NCI-H526 (cell line): ENCODE measurements at regions not wholly inside any gene's neighbourhood (a gene's known extent, or its start where the extent isn't known, plus 50 kb on each side); places are given as distances from the start of the nearest gene placed in this dataset.

Experiments used
- DNase-seq, 2 experiments: peaks; one replicate each; lab custom pipeline; 2025; lab: John Stamatoyannopoulos, UW

DNA sequence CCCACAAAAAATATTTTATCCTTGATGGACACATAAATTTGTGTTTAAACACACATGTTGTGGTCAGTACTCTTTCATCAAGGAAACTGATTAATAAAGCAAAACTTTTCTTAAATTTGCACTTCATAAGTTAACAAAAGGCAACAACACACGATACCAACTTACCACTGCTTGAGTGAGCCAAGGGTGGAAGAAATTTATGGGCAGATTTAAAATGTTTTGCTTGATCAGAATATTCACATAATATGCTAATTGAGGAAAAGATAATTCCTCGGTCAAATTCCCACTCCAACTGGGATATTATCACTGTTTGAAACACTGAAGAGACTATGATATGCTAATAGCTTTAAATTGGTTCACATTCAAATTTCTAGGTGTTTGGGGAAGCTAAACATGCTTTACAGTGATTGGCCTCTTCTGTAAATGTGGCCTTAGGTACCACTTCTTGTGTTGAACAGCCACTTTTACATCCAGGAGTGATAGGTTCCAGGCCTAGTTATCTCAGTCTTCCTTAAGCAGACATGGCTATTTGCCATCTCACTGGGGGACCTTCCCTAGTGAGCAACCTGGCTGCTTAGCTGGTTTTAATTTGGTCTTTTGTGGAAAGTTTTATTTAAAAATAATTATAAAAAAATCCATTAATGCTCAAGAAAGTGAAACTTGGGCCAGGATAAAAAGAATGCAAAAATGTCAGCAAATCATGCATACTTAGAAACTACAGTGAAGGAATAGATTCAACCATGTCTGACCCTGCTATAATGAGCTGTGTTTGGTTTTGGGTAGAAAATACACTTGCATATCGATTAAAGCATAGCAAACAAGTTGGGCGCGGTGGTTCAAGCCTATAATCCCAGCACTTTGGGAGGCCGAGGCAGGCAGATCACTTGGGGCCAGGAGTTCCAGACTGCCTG is 221.2 kb upstream of the MAP3K7 start:
- no peak for DNase-seq

DNA sequence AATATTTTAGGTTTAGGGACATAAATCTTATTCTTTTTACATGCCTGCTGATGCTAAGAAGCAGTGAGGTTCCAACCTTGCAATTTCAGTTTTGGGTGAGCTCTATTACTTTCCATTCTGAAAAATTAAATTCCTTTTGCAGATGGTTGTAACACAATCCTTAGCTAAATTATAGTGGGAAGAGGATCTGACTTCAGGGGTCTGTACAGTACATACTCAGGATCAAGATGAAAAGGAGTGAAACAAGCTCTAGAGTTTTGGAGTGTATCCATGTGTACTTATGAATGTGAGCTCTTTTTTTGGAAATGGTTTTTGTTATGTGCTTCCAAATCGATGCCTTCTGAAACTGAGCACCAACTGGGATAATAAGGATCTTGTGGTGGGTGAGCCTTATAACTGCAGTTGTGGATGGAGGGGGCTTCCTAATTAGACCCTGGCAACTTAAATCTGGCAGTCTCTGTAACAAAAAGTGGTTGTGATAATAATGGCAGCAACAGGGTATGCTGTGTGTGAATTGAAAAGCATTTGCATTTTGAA is 218.8 kb upstream of the MAP3K7 start:
- no peak for DNase-seq

GRCh38 chr6:90803956-90804355 is 217.1 kb upstream of the MAP3K7 start:
- DNase-seq = no peak

DNA sequence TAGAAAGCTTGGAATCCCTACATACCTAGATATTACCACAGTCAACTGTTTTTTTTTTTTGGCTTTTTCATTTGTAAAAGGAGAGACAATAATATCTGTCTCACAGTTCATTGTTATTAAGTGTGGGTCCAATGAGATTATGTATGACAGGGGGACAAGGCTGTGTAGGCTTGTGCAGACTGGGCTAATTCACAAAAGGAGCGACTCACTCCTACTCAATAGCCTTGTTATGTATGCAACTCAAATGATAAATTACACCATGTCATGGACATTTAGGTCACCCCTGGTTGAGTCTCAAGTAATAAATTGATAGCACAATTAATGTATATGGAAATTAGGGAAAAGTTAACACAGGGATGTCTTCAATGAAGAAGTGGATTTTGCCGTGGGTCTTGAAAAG is 208.2 kb upstream of the MAP3K7 start:
- no peak for DNase-seq

DNA sequence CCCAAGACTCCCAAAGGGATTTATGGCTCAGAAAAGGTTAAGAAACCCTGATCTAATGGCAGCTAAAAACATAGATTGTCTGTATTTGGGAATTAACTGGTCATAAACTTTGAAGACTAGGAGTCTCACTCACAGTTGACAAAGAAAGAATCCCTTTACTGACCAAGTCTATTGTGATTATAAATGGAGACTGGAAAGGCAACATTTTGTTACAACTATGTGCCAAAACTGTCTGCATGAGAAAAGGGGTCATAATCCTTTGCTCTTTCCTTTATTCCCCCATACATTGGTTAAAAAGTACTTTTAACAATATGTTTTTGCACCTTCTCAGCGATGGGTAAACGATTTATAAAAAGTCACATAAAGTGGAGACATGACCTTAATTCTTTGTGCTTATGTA is 206.9 kb upstream of the MAP3K7 start:
- DNase-seq = no peak

GRCh38 chr6:90790696-90791095 is 203.8 kb upstream of the MAP3K7 start:
- no peak for DNase-seq

GRCh38 chr6:90790058-90790457 is 203.2 kb upstream of the MAP3K7 start:
- DNase-seq = no peak

GRCh38 chr6:90788781-90789180 is 201.9 kb upstream of the MAP3K7 start:
- DNase-seq = no peak

- peak; percentile 8 to 50 for DNase-seq
These were observed 200.6 kb upstream of the MAP3K7 start for GRCh38 chr6:90787446-90787845.

DNA sequence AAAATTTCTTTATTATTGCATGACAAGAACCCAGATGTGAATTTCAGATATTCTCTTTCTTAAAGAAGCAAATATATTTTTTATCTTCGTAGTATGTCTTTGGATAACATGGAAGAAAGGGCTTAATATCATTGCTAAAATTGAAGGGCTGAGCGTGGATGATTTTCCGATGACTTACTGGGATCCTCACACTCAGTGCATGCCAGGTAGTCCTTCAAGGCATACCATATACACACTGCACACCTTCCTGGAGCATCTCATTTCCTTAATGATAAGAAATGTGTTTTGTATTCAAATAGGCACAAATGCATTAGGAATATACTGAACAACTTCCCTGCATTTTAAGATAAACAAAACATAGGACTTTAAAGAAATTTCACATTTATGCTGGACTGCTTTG is 193.9 kb upstream of the MAP3K7 start:
- no peak for DNase-seq

DNA sequence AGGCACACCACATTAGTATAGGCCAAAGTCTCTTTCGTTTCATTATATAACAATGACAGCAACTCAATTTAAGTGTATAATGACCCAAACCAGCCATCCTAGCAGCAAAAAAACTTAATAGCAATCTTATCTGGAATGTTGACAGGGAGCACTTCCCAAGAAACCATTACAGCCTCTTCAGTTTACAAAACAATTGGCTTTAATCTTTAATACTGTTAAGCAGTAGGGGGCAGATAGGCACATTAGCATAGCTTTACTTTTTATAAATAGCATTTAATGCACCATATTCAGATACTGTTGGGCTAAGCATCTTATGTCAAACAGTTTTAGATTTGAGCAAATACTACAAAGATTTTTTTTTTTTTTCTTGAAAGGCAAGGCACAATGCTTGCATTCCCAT is 193.3 kb upstream of the MAP3K7 start:
- no peak for DNase-seq

GRCh38 chr6:90778417-90779203 is 191.7 kb upstream of the MAP3K7 start:
- no peak for DNase-seq

DNA sequence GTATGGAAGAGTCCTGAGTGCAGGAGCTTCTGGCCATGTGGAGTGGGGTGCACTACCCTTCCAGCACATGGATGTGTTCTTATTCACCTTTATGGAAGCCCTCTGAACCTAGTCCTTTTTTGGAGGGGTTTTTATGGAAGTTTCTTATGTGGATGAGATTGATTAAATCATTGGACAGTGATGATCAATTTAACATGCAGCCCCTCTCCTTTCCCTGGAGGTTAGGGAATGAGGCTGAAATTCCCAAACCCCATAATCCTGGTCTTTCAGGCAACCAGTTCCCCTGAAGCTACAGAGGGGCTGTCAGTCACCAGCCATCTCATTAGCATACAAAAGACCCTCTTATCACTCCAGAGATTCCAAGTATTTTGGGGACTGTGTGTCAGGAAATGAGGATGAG is 183.9 kb upstream of the MAP3K7 start:
- DNase-seq = no peak

GRCh38 chr6:90765895-90766294 is 179.0 kb upstream of the MAP3K7 start:
- no peak for DNase-seq

DNA sequence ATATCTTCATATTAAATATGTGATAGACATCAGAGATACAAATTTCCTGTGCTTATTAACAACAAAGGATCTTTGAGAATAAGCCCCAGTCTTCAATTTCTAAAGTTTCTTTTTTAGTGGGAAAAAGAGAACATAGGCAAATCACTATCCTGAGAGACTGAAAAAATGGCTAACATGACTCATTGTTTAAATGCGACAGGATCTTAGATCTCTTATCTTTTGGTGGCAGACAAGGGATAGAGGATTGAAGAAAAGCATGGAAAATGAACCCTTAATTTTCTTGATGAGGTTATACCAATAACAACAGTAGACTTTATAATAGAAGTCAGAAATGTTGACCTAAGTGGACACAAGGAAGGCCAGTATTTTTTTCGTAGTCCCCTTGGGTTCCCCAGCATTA is 178.6 kb upstream of the MAP3K7 start:
- DNase-seq = no peak

- no peak for DNase-seq
These were observed 177.1 kb upstream of the MAP3K7 start for GRCh38 chr6:90764001-90764400.

- no peak for DNase-seq
These were observed 172.8 kb upstream of the MAP3K7 start for GRCh38 chr6:90759664-90760063.

GRCh38 chr6:90758741-90759140 is 171.9 kb upstream of the MAP3K7 start:
- no peak for DNase-seq

GRCh38 chr6:90753820-90754643 is 167.2 kb upstream of the MAP3K7 start:
- peak in 1 of 2 experiments; percentile 4 for DNase-seq

- no peak for DNase-seq
These were observed 152.9 kb upstream of the MAP3K7 start for GRCh38 chr6:90739802-90740201.

DNA sequence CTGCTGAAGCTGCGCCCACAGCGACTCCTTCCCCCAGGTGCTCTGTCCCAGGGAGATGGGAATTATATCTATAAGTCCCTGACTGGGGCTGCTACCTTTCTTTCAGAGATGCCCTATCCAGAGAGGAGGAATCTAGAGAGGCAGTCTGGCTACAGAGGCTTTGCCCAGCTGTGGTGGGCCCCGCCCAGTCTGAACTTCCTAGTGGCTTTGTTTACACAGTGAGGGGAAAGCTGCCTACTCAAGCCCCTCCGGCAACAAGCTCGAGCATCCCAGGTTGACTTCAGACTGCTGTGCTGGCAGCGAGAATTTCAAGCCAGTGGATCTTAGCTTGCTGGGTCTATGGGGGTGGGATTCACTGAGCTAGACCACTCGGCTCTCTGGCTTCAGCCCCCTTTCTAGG is 152.5 kb upstream of the MAP3K7 start:
- peak in 1 of 2 experiments; percentile 47 for DNase-seq

DNA sequence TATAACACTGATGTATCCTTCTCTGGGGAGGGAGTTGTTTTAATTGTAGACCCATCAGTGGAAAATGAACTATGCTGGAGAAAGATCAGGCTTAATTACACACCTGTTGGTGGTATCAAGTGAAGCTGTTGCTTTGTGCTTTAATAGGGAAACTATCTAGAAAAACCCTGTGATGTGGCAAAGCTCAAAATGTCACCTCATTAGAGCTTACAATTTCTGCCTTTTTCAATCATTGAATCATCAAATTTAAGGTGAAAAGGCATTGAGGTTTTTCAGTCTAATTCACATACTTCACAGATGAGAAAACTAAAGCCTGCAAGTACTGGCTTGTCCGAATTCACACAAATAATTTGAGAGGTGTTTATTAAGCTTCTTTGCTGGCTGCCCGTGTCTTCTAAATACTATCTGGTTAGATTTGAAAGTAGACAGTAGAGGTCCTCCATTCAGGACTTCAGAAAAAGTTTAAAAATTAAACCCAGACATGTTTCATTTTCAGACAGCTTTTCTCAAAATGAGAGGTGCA is 143.3 kb upstream of the MAP3K7 start:
- DNase-seq = no peak
